HepG2 (cell line): ENCODE measurements at regions not wholly inside any gene's neighbourhood (a gene's known extent, or its start where the extent isn't known, plus 50 kb on each side); places are given as distances from the start of the nearest gene placed in this dataset.

Experiments used
- ATF7 ChIP-seq, 2 experiments: fragments of 450-650 bp in 1 of 2; sonication (generic) in 1 of 2; formaldehyde crosslinking in 1 of 2; IDR thresholded peaks; 2 replicates each; pipeline versions ENCODE4 v1.4.0 to v1.6.1; 2016 to 2020; ENCODE audit warnings: antibody characterized with exemption in 1 of 2, mild to moderate bottlenecking in 1 of 2, missing genetic modification reagents in 1 of 2
- CREB1 ChIP-seq, 2 experiments: fragments of 450-650 bp in 1 of 2; IDR thresholded peaks; 2 replicates each; pipeline ENCODE4 v1.6.1; 2016 to 2017; ENCODE audit warnings: control low read depth in 1 of 2, mild to moderate bottlenecking in 1 of 2, missing compliant biosample characterization in 1 of 2, missing genetic modification characterization in 1 of 2
- GABPB1 ChIP-seq: IDR thresholded peaks from 2 replicates; pipeline ENCODE4 v1.6.1; 2016; ENCODE audit warnings: mild to moderate bottlenecking, missing genetic modification reagents, moderate library complexity, missing compliant biosample characterization
- MAFG ChIP-seq: sonication (generic); formaldehyde crosslinking; IDR thresholded peaks from 2 replicates; pipeline ENCODE4 v1.5.1; 2020; ENCODE audit warnings: mild to moderate bottlenecking, missing genetic modification reagents
- RFXANK ChIP-seq: IDR thresholded peaks from 2 replicates; pipeline ENCODE4 v1.6.1; 2016
- STAT5B ChIP-seq: sonication (generic); formaldehyde crosslinking; IDR thresholded peaks from 2 replicates; pipeline ENCODE4 v1.4.0; 2020; ENCODE audit warnings: missing genetic modification reagents
- ZBTB21 ChIP-seq: sonication (generic); formaldehyde crosslinking; IDR thresholded peaks from 2 replicates; pipeline ENCODE4 v1.4.0; 2020; ENCODE audit warnings: missing genetic modification reagents
- TF ChIP-seq, protein P1 (sequence below): IDR thresholded peaks from 2 replicates; pipeline ENCODE4 v1.6.1; 2016; ENCODE audit warnings: low read depth, borderline replicate concordance
- TF ChIP-seq, protein P2 (sequence below): sonication (generic); formaldehyde crosslinking; IDR thresholded peaks from 2 replicates; pipeline ENCODE4 v1.8.1; 2023; ENCODE audit warnings: mild to moderate bottlenecking, missing genetic modification reagents
- TF ChIP-seq, protein P3 (sequence below): sonication (generic); formaldehyde crosslinking; IDR thresholded peaks from 2 replicates; pipeline ENCODE4 v1.5.1; 2020; ENCODE audit warnings: missing genetic modification reagents, mild to moderate bottlenecking, borderline replicate concordance
- TF ChIP-seq, protein P4 (sequence below): sonication (generic); formaldehyde crosslinking; IDR thresholded peaks from 2 replicates; pipeline ENCODE4 v1.5.0; 2020; ENCODE audit warnings: mild to moderate bottlenecking, missing genetic modification reagents, moderate library complexity
- TF ChIP-seq, protein P5 (sequence below): sonication (generic); formaldehyde crosslinking; IDR thresholded peaks from 2 replicates; pipeline ENCODE4 v1.4.0; 2020; ENCODE audit warnings: mild to moderate bottlenecking, missing genetic modification reagents
- TF ChIP-seq, protein P6 (sequence below): sonication (generic); formaldehyde crosslinking; IDR thresholded peaks from 2 replicates; pipeline ENCODE4 v1.4.0; 2020; ENCODE audit warnings: missing genetic modification reagents

DNA sequence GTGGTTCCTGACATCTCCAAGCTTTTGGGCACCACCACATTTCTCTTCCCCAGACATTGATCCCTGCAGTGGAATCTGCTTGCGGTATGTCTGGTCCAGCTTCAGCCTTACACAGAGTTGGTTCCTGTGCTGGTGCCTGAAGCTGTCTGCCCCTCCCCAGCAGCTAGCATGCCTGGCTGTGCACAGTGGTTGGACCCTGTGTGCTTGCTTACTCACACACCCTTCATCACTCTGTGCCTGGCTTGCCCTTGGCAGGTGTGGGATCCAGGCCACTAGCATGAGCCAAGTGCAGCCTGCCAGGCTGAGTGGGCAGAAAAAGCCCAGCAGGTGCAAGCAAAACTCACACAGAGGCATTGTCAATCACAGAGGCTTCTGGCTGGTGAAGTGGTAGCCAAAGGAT is 473.8 kb downstream of the ACTRT1 start:
- TF ChIP-seq ZBTB21 (CRISPR knock-in tag) (no peak), MAFG (CRISPR knock-in tag) (no peak), STAT5B (CRISPR knock-in tag) (no peak), CREB1 (IDR thresholded peaks at IDR 0.05) (no peak), CREB1 (CRISPR knock-in tag; IDR thresholded peaks at IDR 0.05) (no peak), ATF7 (IDR thresholded peaks at IDR 0.05) (no peak), ATF7 (CRISPR knock-in tag; IDR thresholded peaks at IDR 0.05) (no peak), GABPB1 (CRISPR knock-in tag) (no peak), RFXANK (CRISPR knock-in tag) (no peak)
- TF ChIP-seq, protein P1, sequence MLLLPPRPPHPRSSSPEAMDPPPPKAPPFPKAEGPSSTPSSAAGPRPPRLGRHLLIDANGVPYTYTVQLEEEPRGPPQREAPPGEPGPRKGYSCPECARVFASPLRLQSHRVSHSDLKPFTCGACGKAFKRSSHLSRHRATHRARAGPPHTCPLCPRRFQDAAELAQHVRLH (CRISPR knock-in tag) = no peak
- TF ChIP-seq, protein P2, sequence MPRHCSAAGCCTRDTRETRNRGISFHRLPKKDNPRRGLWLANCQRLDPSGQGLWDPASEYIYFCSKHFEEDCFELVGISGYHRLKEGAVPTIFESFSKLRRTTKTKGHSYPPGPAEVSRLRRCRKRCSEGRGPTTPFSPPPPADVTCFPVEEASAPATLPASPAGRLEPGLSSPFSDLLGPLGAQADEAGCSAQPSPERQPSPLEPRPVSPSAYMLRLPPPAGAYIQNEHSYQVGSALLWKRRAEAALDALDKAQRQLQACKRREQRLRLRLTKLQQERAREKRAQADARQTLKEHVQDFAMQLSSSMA (CRISPR knock-in tag) = no peak
- TF ChIP-seq, protein P3, sequence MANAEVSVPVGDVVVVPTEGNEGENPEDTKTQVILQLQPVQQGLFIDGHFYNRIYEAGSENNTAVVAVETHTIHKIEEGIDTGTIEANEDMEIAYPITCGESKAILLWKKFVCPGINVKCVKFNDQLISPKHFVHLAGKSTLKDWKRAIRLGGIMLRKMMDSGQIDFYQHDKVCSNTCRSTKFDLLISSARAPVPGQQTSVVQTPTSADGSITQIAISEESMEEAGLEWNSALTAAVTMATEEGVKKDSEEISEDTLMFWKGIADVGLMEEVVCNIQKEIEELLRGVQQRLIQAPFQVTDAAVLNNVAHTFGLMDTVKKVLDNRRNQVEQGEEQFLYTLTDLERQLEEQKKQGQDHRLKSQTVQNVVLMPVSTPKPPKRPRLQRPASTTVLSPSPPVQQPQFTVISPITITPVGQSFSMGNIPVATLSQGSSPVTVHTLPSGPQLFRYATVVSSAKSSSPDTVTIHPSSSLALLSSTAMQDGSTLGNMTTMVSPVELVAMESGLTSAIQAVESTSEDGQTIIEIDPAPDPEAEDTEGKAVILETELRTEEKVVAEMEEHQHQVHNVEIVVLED (CRISPR knock-in tag) = no peak
- TF ChIP-seq, protein P4, sequence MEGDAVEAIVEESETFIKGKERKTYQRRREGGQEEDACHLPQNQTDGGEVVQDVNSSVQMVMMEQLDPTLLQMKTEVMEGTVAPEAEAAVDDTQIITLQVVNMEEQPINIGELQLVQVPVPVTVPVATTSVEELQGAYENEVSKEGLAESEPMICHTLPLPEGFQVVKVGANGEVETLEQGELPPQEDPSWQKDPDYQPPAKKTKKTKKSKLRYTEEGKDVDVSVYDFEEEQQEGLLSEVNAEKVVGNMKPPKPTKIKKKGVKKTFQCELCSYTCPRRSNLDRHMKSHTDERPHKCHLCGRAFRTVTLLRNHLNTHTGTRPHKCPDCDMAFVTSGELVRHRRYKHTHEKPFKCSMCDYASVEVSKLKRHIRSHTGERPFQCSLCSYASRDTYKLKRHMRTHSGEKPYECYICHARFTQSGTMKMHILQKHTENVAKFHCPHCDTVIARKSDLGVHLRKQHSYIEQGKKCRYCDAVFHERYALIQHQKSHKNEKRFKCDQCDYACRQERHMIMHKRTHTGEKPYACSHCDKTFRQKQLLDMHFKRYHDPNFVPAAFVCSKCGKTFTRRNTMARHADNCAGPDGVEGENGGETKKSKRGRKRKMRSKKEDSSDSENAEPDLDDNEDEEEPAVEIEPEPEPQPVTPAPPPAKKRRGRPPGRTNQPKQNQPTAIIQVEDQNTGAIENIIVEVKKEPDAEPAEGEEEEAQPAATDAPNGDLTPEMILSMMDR = no peak
- TF ChIP-seq, protein P5, sequence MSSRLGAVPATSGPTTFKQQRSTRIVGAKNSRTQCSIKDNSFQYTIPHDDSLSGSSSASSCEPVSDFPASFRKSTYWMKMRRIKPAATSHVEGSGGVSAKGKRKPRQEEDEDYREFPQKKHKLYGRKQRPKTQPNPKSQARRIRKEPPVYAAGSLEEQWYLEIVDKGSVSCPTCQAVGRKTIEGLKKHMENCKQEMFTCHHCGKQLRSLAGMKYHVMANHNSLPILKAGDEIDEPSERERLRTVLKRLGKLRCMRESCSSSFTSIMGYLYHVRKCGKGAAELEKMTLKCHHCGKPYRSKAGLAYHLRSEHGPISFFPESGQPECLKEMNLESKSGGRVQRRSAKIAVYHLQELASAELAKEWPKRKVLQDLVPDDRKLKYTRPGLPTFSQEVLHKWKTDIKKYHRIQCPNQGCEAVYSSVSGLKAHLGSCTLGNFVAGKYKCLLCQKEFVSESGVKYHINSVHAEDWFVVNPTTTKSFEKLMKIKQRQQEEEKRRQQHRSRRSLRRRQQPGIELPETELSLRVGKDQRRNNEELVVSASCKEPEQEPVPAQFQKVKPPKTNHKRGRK (CRISPR knock-in tag) = no peak
- TF ChIP-seq, protein P6, sequence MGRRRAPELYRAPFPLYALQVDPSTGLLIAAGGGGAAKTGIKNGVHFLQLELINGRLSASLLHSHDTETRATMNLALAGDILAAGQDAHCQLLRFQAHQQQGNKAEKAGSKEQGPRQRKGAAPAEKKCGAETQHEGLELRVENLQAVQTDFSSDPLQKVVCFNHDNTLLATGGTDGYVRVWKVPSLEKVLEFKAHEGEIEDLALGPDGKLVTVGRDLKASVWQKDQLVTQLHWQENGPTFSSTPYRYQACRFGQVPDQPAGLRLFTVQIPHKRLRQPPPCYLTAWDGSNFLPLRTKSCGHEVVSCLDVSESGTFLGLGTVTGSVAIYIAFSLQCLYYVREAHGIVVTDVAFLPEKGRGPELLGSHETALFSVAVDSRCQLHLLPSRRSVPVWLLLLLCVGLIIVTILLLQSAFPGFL (CRISPR knock-in tag) = no peak
